SKM-1 treated with dmso at 0.1 percent for 144 hours (cell line): ENCODE measurements at regions not wholly inside any gene's neighbourhood (a gene's known extent, or its start where the extent isn't known, plus 50 kb on each side); places are given as distances from the start of the nearest gene placed in this dataset.

ENCODE experiments used
- DNase-seq: peaks from one replicate; lab custom pipeline; 2025; ENCODE audit not compliant: unreplicated experiment; lab: John Stamatoyannopoulos, UW

DNA sequence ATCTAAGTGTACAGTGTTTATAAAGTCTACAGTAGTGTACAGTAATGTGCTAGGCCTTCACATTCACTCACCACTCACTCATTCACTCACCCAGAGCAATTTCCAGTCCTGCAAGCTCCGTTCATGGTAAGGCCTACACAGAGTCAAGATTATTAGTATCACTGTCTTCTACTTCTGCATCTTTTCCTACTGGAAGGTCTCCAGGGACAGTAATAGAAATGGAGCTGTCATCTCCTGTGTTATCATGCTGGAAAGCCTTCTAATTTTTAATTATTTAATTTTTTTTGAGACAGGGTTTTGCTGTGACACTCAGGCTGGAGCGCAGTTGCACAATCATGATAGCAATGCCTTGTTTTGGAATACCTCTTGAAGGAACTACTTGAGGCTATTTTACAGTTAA is 207.0 kb downstream of the HTR7 start:
- DNase-seq: no peak

DNA sequence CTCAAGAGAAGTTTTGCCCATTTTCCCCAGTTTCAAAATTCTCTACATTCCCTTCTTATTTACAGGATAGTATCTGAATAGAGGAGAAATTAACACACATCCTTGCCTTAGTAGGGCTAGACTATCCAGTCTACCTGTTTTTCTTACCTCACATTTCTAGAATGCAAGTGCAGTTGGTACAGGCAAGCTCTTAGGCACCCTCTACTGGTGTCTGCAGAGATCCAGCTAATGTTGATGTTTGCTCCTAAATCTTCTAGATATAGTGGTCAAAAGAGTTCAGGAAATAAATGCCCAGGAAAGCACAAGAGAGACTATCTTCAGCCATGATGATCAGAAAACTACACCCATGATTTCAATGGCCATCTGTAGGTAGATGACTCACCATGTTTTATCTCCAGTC is 205.3 kb downstream of the HTR7 start:
- DNase-seq: no peak

DNA sequence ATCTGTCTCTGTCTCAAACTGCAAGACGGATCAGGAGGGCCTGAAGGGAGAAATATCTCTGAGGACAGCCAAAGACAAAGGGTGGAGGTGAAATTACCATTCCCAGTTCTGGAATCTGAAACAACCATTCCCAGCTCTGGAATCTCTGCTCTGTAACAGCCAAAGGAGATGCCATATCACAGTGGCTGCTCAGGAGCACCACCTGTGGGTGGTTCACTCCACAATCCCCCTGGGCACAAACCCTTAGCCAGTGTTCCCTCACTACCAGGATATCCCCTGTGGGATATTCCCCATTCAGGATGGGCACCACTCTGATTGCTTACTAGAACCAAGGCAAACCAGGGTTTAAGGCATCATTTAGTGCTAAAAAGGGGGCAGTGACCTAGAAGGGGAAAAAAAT is 199.0 kb downstream of the HTR7 start:
- no peak for DNase-seq

DNA sequence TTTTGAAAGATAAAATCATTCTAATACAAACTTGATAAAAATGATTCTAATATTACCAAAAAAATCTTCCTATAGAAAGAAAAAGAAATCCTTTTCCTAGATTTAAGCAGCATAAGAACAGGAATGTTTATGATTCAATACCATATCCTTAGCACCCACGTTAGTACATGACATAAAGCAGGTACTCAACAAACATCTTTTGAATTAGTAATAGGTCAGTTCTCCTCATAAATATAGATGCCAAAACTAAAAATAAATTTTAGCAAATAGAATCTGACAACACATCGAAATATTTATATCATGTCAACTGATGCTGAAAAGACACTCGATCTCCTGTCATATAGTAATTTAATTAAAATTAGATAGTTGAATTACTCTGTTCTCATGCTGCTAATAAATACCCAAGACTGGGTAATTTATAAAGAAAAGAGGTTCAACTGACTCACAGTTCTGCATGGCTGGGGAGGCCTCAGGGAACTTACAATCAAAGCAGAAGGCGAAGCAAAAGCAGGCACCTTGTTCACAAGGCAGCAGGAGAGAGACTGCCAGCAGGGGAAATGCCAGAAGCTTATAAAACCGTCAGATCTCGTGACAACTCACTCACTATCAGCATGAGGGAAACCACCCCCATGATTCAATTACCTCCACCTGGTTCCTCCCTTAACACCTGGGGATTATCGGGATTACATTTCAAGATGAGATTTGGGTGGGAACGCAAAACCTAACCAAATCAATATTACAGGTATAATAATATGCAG is 191.8 kb downstream of the HTR7 start:
- DNase-seq: no peak

DNA sequence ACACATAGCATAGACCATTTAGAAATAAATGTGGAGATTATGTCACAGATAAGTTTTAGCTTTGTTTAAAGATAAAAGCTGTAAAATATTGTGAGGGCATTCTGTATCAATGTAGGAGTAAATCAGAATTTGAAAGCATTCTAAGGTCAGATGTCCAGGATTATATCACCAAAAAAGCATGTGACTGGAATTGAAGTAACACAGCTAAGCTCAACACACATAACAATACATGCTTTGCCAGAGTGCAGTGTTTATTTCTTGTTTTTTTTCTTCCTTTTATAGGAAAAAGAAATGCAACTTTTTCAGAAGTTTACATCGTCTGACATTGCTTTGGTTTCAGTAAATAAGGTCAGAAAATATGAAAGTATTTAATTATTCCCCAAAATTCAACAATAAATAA is 183.4 kb downstream of the HTR7 start:
- no peak for DNase-seq

DNA sequence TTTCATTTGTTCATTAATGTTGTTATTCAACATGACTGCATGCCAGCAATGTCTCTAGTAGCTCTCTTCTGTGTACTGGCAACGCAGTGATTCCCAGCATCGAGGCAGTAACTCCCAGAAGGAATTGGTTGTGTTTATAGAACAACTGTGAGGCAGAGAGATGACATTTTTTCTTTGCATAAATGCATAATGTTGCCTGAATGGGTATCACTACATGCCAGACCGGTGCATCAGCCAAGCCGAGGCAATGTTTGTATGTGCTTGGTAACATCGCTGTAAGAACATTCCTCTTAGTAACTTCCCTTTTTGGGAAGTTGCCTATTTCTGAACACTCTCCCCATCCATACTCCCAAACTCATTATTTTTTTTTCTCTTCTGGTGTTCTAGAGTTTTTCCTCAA is 182.9 kb downstream of the HTR7 start:
- no peak for DNase-seq

DNA sequence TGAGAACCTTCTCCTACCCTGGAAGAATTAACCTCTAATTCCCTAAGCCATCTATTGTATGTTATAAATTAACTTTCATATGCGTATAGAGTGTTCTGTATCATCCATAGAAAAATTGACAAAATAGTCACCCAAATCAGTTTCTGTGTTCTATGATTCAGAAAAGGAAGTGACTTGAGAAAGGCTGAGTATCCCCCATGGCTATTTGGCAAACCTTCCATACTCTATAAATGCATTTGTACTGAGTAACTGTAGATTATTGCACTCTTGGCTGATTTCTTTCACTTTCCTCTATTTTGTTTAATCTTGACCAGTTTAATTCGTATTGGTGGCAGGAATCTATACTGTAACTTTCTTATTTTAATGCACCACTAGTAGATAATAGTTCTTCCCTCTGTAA is 182.2 kb downstream of the HTR7 start:
- DNase-seq: no peak
